ENCODE measurements at regions not wholly inside any gene's neighbourhood (a gene's known extent, or its start where the extent isn't known, plus 50 kb on each side); places are given as distances from the start of the nearest gene placed in this dataset.
"Not testable (repeated sequence)": the region's sequence is repeated elsewhere in the genome, so short reads cannot be mapped to it uniquely, and the experiment has no call there.

DNA sequence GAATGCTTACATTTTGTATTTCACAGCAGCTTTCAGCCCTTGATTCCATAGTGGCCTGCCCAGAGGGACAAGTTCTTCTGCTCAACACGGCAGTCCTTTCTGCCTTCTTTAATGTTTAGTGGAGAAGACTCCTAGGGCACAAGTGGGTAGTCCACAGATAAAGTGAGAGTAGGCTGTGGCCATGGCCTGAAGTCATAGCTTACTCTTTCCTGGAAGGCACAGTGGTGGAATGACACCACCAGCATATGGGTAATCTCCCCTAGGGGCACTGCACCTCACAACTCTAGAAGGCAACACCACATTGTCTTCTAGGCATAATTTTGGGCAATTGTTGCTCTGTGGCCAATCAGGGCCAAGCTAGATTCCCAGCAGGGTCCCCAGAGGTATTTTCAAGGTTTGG, 155.4 kb upstream of the MAMLD1 start:
- no peak overlapping the region for H3K27ac ChIP-seq
- no peaks in the 10 kb centered on the region for H3K36me3 ChIP-seq
- no peaks in the 10 kb centered on the region for H3K4me1 ChIP-seq (ENCODE audit: control insufficient read depth in 1 of 2, insufficient read depth in 1 of 2, low read depth in 1 of 2, low read length in 1 of 2)
- TF ChIP-seq CTCF (IDR thresholded peaks at IDR 0.05), result no peak
- H3K9me3 ChIP-seq, result no peaks in the 10 kb centered on the region
- no peaks in the 10 kb centered on the region for H3K27me3 ChIP-seq
- no peak overlapping the region for H3K4me3 ChIP-seq (ENCODE audit: low read depth in 1 of 2, low read length in 1 of 2)

DNA sequence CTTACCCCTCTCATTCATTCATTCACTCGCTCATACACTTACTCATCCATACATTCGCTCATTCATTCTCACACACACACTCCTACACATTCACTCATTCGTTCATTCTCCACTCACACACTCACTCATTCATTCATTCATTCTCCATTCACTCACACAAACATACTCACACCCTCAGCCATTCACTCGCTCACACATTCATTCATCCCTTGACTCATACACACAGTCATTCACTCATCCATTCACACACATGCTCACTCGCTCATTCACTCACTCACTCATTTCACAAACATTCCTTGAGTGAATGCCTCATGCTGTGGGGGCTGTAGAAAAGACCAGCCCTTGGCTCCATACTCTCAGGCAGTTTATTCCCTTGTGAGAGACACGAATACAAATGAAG, 151.1 kb upstream of the MAMLD1 start:
- TF ChIP-seq CTCF (IDR thresholded peaks at IDR 0.05), result no peak
- no peaks in the 10 kb centered on the region for H3K4me1 ChIP-seq (ENCODE audit: control insufficient read depth in 1 of 2, insufficient read depth in 1 of 2, low read depth in 1 of 2, low read length in 1 of 2)
- H3K27ac ChIP-seq, result no peak overlapping the region
- no peaks in the 10 kb centered on the region for H3K9me3 ChIP-seq
- H3K4me3 ChIP-seq (ENCODE audit: low read depth in 1 of 2, low read length in 1 of 2), result no peak overlapping the region
- no peaks in the 10 kb centered on the region for H3K36me3 ChIP-seq
- no peaks in the 10 kb centered on the region for H3K27me3 ChIP-seq

DNA sequence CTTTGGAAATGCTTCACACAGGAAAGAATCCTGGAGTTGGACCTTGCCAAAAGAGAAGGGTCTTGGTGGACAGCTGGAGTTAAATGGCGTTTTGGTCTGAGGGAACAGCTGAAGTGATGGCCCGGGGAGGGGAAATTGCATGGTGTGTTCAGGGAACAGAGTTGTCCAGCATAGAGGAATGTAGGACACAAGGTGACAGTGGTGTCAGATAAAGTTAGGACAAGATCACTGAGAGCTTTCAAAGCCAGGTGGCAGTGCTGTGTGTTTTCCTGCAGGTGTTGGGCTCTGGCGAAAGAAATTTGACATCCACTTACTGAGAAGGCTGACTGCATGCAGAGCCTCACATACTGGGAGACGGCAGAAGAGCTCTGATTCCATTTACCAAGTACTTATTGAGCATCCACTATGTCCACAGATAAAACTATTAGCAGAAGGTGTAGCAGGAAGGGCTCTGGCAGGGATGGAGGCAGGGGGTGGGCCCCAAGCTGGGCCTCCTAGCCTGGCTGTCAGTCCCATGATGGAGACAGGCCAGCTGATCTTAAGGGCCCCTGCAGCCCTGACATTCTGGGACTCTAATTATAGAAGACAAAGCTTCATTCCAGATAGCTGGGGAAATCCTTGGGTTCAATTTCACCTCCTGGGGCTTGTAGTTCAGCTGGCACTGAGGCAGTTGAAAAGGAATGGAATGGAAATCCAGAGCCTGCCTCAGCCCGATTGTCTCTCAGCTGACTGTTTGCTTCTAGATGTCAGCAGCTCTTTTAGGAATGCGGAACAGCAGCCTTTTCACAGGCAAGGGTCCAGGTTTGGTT, 150.2 kb upstream of the MAMLD1 start:
- Histone ChIP-seq H3K9me3 (no peaks in the 10 kb centered on the region), H3K4me1 (ENCODE audit: control insufficient read depth in 1 of 2, insufficient read depth in 1 of 2, low read depth in 1 of 2, low read length in 1 of 2) (no peaks in the 10 kb centered on the region), H3K27ac (no peak overlapping the region), H3K27me3 (no peaks in the 10 kb centered on the region), H3K36me3 (no peaks in the 10 kb centered on the region), H3K4me3 (ENCODE audit: low read depth in 1 of 2, low read length in 1 of 2) (no peak overlapping the region)
- TF ChIP-seq CTCF (IDR thresholded peaks at IDR 0.05), result no peak

DNA sequence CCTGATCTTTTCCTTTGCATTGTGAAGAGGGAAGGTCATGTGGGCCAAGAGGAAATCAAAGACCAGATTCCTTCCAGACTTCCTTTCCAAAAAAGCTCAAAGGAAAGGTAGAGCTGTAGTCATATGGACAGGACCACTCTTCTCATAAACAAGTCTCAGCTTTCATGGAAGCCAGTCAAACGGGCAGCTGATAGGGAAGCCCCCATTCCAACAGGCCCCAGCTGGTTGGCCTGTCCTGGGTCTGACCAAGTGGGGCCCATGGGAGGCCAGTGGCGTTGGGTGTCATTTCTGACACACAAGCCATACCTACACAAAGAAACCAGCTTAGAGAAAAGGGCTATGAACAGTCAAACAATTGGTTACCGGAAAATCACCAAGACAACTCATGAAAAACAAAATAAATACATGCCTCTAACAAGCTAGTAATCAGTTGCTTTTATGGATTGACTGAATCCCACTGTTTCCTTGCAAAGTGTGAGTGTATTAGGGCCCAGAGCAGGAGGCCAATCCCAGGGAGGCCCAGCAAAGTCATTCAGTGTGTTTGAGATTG, 149.6 kb upstream of the MAMLD1 start:
- H3K9me3 ChIP-seq, result no peaks in the 10 kb centered on the region
- no peaks in the 10 kb centered on the region for H3K4me1 ChIP-seq (ENCODE audit: control insufficient read depth in 1 of 2, insufficient read depth in 1 of 2, low read depth in 1 of 2, low read length in 1 of 2)

GRCh38 chrX:150216000-150216399, 147.1 kb upstream of the MAMLD1 start:
- H3K4me1 ChIP-seq (ENCODE audit: control insufficient read depth in 1 of 2, insufficient read depth in 1 of 2, low read depth in 1 of 2, low read length in 1 of 2); H3K9me3 ChIP-seq; H3K27ac ChIP-seq; H3K36me3 ChIP-seq; H3K4me3 ChIP-seq (ENCODE audit: low read depth in 1 of 2, low read length in 1 of 2); H3K27me3 ChIP-seq: not testable (repeated sequence)

More for the DNA sequence above, 149.6 kb upstream of the MAMLD1 start:
- no peak for TF ChIP-seq CTCF (IDR thresholded peaks at IDR 0.05)
- Histone ChIP-seq H3K36me3 (no peaks in the 10 kb centered on the region), H3K27me3 (no peaks in the 10 kb centered on the region), H3K27ac (no peak overlapping the region), H3K4me3 (ENCODE audit: low read depth in 1 of 2, low read length in 1 of 2) (no peak overlapping the region)

DNA sequence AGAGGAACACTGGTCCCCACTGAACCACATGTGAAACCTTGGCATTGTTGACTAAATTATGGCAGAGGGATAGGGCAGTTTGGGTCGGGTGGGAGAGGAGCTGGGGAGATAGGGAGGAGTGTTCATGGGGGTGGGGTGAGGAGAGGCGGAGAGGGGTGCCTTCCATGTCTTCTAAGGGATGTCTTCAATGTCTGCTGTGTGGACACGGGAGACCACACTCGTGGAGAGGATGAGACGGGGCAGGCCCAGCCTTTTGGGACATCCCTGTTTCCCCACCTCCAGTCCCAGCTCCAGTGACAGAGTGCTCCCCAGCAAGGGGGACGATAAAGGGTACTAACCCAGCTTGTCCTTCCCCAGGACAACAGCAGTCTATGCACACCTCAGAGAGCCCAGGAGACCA, 146.4 kb upstream of the MAMLD1 start:
- no peak for TF ChIP-seq CTCF (IDR thresholded peaks at IDR 0.05)
- Histone ChIP-seq H3K4me3 (ENCODE audit: low read depth in 1 of 2, low read length in 1 of 2) (no peak overlapping the region), H3K36me3 (no peaks in the 10 kb centered on the region), H3K27ac (no peak overlapping the region), H3K9me3 (no peaks in the 10 kb centered on the region), H3K27me3 (no peaks in the 10 kb centered on the region), H3K4me1 (ENCODE audit: control insufficient read depth in 1 of 2, insufficient read depth in 1 of 2, low read depth in 1 of 2, low read length in 1 of 2) (no peaks in the 10 kb centered on the region)

Measured in neutrophil (primary cell).